Right atrium auricular region (tissue), 2 donors: ENCODE measurements at regions not wholly inside any gene's neighbourhood (a gene's known extent, or its start where the extent isn't known, plus 50 kb on each side); places are given as distances from the start of the nearest gene placed in this dataset.

ENCODE experiments used
- DNase-seq: peaks from one replicate; pipeline ENCODE4 v3.0.0-alpha.2; 2019; ENCODE audit warnings: low spot score
- H3K27ac ChIP-seq, 2 donors: fragments of 200-600 bp; sonication (generic); 1 replicate in 1 of 2; 2 replicates in 1 of 2; pipeline ENCODE4 v1.5.1; 2016 to 2019
- H3K27me3 ChIP-seq, 2 donors: fragments of 200-600 bp; sonication (generic); one replicate each; pipeline versions ENCODE4 v1.5.1 to v1.6.0; 2017 to 2019
- H3K36me3 ChIP-seq: fragments of 200-600 bp; sonication (generic); one replicate; pipeline ENCODE4 v1.5.1; 2016
- H3K4me1 ChIP-seq, 2 donors: fragments of 200-600 bp; sonication (generic); one replicate each; pipeline versions ENCODE4 v1.5.1 to v1.6.0; 2017 to 2019
- H3K4me3 ChIP-seq, 2 donors: fragments of 200-600 bp; sonication (generic); 1 replicate in 1 of 2; 2 replicates in 1 of 2; pipeline ENCODE4 v1.5.1; 2017 to 2019; ENCODE audit warnings: mild to moderate bottlenecking in 1 of 2, moderate library complexity in 1 of 2
- H3K9me3 ChIP-seq, 2 donors: fragments of 200-600 bp; sonication (generic); one replicate each; pipeline ENCODE4 v1.5.1; 2019
- TF ChIP-seq, protein P1 (sequence below), 2 donors: fragments of 200-600 bp; sonication (generic); IDR thresholded peaks; one replicate each; pipeline ENCODE4 v1.5.1; 2019; ENCODE audit warnings: antibody characterized with exemption in 2 of 2

DNA sequence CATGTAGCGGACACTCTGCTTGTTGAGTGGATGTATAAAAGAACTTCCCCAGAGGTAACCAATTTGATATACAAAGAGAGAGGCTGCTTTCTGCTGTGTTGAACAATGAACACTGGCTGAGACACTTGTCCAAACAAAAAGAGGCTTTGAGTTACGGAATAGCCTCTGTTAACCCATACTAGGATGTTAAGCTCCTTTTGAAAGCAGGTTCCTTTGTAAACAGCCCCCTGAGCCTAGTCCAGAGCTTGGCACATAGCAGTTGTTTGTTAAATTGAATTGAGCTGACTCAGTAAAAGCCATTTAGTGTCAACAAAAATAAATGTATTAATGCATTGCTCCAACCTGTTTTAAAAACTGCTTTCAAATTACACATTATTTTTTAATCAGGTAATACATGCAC, 200.1 kb downstream of the MZT1 start:
- TF ChIP-seq, protein P1, sequence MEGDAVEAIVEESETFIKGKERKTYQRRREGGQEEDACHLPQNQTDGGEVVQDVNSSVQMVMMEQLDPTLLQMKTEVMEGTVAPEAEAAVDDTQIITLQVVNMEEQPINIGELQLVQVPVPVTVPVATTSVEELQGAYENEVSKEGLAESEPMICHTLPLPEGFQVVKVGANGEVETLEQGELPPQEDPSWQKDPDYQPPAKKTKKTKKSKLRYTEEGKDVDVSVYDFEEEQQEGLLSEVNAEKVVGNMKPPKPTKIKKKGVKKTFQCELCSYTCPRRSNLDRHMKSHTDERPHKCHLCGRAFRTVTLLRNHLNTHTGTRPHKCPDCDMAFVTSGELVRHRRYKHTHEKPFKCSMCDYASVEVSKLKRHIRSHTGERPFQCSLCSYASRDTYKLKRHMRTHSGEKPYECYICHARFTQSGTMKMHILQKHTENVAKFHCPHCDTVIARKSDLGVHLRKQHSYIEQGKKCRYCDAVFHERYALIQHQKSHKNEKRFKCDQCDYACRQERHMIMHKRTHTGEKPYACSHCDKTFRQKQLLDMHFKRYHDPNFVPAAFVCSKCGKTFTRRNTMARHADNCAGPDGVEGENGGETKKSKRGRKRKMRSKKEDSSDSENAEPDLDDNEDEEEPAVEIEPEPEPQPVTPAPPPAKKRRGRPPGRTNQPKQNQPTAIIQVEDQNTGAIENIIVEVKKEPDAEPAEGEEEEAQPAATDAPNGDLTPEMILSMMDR (IDR thresholded peaks at IDR 0.05) = no peak
- Histone ChIP-seq H3K4me1 (no peaks in the 10 kb centered on the region), H3K27me3 (no peaks in the 10 kb centered on the region), H3K36me3 (no peaks in the 10 kb centered on the region), H3K4me3 (no peak overlapping the region), H3K27ac (no peak overlapping the region), H3K9me3 (no peaks in the 10 kb centered on the region)
- no peak for DNase-seq

DNA sequence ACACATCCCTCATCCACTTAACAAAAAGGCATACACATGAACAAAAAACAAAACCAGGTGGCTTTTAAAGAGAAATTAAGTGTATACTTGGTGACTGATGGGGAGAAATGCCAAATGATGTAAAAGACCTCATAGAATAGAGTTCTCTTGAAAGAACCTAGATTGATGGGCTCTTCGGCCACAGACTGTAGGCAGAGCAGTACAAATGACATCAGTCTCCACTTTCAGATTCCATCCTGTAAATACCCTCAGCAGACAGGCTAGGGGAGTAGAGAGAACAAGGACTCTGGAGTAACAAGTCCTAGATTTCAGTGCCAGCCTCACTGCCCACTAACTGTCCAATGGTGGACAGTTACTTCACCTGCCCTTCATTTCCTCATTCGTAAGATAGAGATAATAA, 203.8 kb downstream of the MZT1 start:
- no peak for DNase-seq
- Histone ChIP-seq H3K27me3 (no peaks in the 10 kb centered on the region), H3K9me3 (no peaks in the 10 kb centered on the region), H3K27ac (no peak overlapping the region), H3K36me3 (no peaks in the 10 kb centered on the region), H3K4me1 (no peaks in the 10 kb centered on the region), H3K4me3 (no peak overlapping the region)
- TF ChIP-seq, protein P1 (IDR thresholded peaks at IDR 0.05) = no peak

DNA sequence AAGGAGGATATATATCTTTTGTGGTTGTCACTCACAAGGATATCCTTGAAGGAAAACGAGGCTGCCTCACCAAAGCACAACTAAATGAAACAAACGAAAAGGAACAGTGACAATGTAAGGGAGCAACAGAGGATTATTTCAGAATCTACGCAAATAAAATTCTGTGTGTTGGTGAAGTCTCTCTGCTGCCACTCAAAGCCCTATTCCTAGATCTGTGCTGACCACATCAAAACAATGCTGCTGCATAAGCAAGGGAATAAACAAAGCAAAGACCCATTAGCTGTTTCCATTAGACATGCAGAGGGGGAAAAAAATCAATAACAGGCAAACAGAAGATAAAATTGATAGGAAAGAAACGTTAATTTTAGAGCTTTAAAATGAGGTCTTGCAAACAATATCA, 204.4 kb downstream of the MZT1 start:
- Histone ChIP-seq H3K27ac (no peak overlapping the region), H3K9me3 (no peaks in the 10 kb centered on the region), H3K4me3 (no peak overlapping the region), H3K4me1 (no peaks in the 10 kb centered on the region), H3K36me3 (no peaks in the 10 kb centered on the region), H3K27me3 (no peaks in the 10 kb centered on the region)
- TF ChIP-seq, protein P1 (IDR thresholded peaks at IDR 0.05) = no peak
- no peak for DNase-seq

DNA sequence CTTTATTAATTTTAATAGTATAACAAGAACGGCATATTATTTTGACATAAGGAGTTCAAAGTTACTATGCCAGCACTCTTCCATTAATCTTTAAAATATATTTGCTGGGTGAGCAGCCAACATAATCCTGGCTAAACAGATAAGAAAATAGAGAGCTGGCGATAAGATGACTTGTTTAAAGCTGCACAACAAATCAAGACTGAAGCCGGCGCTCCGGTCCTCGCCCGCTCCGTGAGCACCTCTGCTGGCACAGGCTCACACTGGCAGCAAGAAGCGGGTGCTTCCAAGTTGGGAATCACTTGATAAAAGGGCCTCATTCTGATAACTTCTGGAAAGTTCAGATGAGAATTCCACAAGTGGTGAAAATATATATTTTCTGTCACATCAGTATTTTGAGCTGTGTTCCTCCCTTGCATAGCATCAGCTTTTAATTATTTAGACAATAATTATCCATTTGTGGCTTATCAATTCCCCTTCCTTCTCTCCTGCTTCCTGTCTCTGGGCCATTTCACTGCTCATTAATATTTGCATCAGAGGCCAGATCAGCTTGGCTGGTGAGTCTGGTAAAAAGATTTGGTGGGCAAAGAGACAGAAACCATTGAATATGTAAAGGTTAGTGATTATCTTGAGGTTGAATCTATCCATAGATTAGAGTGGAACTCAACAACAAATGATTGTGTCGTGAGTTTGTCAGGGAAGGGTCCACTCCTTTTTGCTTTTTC, 205.3 kb downstream of the MZT1 start:
- TF ChIP-seq, protein P1 (IDR thresholded peaks at IDR 0.05) = no peak
- H3K4me3 ChIP-seq = no peak overlapping the region
- no peaks in the 10 kb centered on the region for H3K36me3 ChIP-seq
- DNase-seq = no peak
- H3K27me3 ChIP-seq = no peaks in the 10 kb centered on the region
- no peak overlapping the region for H3K27ac ChIP-seq
- no peaks in the 10 kb centered on the region for H3K9me3 ChIP-seq
- H3K4me1 ChIP-seq = no peaks in the 10 kb centered on the region

DNA sequence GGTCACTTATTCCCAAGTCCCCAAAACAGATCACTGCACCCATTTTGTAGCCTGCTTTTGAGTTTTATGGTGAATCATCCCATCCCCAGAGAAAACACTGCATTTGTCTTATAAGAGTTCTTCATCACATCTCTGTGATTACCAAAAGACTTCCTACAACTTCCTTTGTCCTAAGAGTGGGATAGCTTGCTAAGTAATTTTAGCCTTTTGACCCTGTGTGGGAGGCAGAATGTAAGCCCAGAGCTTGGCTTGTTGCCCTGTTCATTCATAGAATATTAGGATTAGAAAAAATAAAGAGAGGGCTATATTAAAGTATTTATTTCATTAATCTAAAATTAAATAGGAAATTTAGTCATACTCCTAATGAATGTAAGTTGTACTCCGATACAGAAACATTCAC, 213.3 kb downstream of the MZT1 start:
- Histone ChIP-seq H3K36me3 (no peaks in the 10 kb centered on the region), H3K4me3 (no peak overlapping the region), H3K4me1 (no peaks in the 10 kb centered on the region), H3K27ac (no peak overlapping the region), H3K27me3 (no peaks in the 10 kb centered on the region), H3K9me3 (no peaks in the 10 kb centered on the region)
- TF ChIP-seq, protein P1 (IDR thresholded peaks at IDR 0.05) = no peak
- DNase-seq = no peak

DNA sequence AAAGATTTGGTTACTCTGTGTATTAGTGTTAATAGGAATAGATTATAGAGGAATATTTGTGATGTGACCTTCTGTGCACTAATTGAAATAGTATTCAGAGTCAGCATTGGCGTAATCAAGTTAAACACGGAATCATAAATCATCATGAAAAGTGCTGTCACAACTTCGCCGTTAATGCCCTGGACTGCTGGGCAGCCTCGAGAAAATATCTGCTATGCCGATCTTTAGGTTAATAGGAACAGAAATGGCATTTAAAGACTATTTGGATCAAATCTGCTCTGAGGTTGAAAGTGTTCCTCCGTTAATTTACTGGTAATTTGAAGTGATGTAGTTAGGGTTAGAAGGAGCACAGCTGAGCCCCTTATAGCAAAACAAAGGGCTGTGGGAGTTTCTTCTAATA, 219.0 kb downstream of the MZT1 start:
- Histone ChIP-seq H3K9me3 (no peaks in the 10 kb centered on the region), H3K36me3 (no peaks in the 10 kb centered on the region), H3K27ac (no peak overlapping the region), H3K27me3 (no peaks in the 10 kb centered on the region), H3K4me1 (no peaks in the 10 kb centered on the region), H3K4me3 (no peak overlapping the region)
- TF ChIP-seq, protein P1 (IDR thresholded peaks at IDR 0.05) = no peak
- DNase-seq = no peak
